ENCODE measurements at regions not wholly inside any gene's neighbourhood (a gene's known extent, or its start where the extent isn't known, plus 50 kb on each side); places are given as distances from the start of the nearest gene placed in this dataset.

DNA sequence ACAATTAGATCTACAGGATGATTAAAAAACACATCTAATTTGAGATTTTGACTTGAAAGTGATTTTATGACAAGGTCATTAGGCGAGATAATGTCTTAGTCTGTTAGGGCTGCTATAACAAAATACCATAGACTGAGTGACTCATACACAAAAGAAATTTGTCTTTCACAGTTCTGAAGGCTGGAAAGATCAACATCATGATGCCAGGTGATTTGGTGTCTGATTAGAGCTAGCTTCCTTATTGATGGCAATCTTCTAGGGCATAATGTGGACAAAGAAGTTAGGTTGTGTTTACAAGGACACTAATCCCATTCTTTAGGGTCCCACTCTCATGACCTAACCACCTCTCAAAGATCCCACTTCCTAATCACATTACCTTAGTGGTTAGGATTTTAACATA is 256.7 kb downstream of the TUSC1 start:
- TF ChIP-seq, protein P1, sequence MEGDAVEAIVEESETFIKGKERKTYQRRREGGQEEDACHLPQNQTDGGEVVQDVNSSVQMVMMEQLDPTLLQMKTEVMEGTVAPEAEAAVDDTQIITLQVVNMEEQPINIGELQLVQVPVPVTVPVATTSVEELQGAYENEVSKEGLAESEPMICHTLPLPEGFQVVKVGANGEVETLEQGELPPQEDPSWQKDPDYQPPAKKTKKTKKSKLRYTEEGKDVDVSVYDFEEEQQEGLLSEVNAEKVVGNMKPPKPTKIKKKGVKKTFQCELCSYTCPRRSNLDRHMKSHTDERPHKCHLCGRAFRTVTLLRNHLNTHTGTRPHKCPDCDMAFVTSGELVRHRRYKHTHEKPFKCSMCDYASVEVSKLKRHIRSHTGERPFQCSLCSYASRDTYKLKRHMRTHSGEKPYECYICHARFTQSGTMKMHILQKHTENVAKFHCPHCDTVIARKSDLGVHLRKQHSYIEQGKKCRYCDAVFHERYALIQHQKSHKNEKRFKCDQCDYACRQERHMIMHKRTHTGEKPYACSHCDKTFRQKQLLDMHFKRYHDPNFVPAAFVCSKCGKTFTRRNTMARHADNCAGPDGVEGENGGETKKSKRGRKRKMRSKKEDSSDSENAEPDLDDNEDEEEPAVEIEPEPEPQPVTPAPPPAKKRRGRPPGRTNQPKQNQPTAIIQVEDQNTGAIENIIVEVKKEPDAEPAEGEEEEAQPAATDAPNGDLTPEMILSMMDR (conservative IDR thresholded peaks at IDR 0.05; ENCODE audit: low read depth, low read length): no peak
- TF ChIP-seq EZH2 (IDR thresholded peaks at IDR 0.05; ENCODE audit: borderline replicate concordance, low read depth, low read length, poor library complexity, severe bottlenecking): no peak

All from A673 (cell line).